Esophagus muscularis mucosa (tissue), 4 donors: ENCODE measurements at regions not wholly inside any gene's neighbourhood (a gene's known extent, or its start where the extent isn't known, plus 50 kb on each side); places are given as distances from the start of the nearest gene placed in this dataset.

Experiments
- DNase-seq: peaks from one replicate; pipeline ENCODE4 v3.0.0-alpha.2; 2017; ENCODE audit errors: extremely low spot score
- H3K27ac ChIP-seq, 4 donors: fragments of 200-600 bp; sonication (generic); replicated peaks in 1 of 4; 1 replicate in 3 of 4; 2 replicates in 1 of 4; pipeline ENCODE4 v1.5.1; 2016 to 2019; ENCODE audit warnings: mild to moderate bottlenecking in 1 of 4
- H3K27me3 ChIP-seq, 4 donors: fragments of 200-600 bp; sonication (generic); one replicate each; pipeline versions ENCODE4 v1.5.1 to v1.6.0; 2016 to 2019
- H3K36me3 ChIP-seq, 4 donors: fragments of 200-600 bp; sonication (generic); one replicate each; pipeline ENCODE4 v1.5.1; 2016 to 2019
- H3K4me1 ChIP-seq, 4 donors: fragments of 200-600 bp; sonication (generic); one replicate each; pipeline ENCODE4 v1.5.1; 2016 to 2019
- H3K4me3 ChIP-seq, 4 donors: fragments of 200-600 bp; sonication (generic); 1 replicate in 2 of 4; 2 replicates in 2 of 4; pipeline ENCODE4 v1.5.1; 2016 to 2019; ENCODE audit warnings: mild to moderate bottlenecking in 4 of 4, moderate library complexity in 1 of 4
- H3K9me3 ChIP-seq, 4 donors: fragments of 200-600 bp; sonication (generic); 1 replicate in 3 of 4; 2 replicates in 1 of 4; pipeline ENCODE4 v1.5.1; 2016 to 2019
- EP300 ChIP-seq: sonication (generic); formaldehyde crosslinking; IDR thresholded peaks from one replicate; pipeline ENCODE4 v1.6.1; 2017; ENCODE audit warnings: antibody characterized with exemption
- POLR2A ChIP-seq: fragments of 450-650 bp; IDR thresholded peaks from one replicate; pipeline ENCODE4 v1.6.1; 2017; ENCODE audit warnings: antibody characterized with exemption, moderate library complexity, mild to moderate bottlenecking, low read depth
- POLR2AphosphoS5 ChIP-seq, 2 donors: sonication (generic); formaldehyde crosslinking; IDR thresholded peaks; one replicate each; pipeline ENCODE4 v1.6.1; 2017; ENCODE audit warnings: antibody characterized with exemption in 2 of 2
- WGBS: methylation state at CpG from one replicate; pipeline ENCODE4 v1.1.5; 2018; 5-methylcytosine and 5-hydroxymethylcytosine counted together
- intact Hi-C: fragments of 100-400 bp; cut with DNase I; formaldehyde crosslinking; loops from one replicate; pipeline ENCODE4 v1.15.1; 2023
- TF ChIP-seq, protein P1 (sequence below), 3 experiments: fragments of 200-600 bp in 2 of 3; fragments of 450-650 bp in 1 of 3; sonication (generic) in 2 of 3; IDR thresholded peaks; one replicate each; pipeline ENCODE4 v1.5.1; 2017 to 2019; ENCODE audit warnings: antibody characterized with exemption in 3 of 3, mild to moderate bottlenecking in 2 of 3, moderate library complexity in 1 of 3

GRCh38 chr2:121059651-121060649, 225.1 kb downstream of the TFCP2L1 start:
- no peak for TF ChIP-seq POLR2A
- TF ChIP-seq POLR2AphosphoS5 (IDR thresholded peaks at IDR 0.05), result no peak
- no peak overlapping the region for H3K27ac ChIP-seq
- H3K4me1 ChIP-seq, result no peaks in the 10 kb centered on the region
- no peaks in the 10 kb centered on the region for H3K36me3 ChIP-seq
- H3K27me3 ChIP-seq, result peaks cover 0 to 25% (median 0%) of the 10 kb centered on the region in 4 donors
- no peak for DNase-seq
- intact Hi-C loops, result loop anchor here (10.0 kb wide), 1 partner anchor 105 kb away; no protein-coding TSS in a partner anchor
- WGBS, result 91% methylated on average over 8 of the region's 9 CpGs
- no peak overlapping the region for H3K4me3 ChIP-seq
- no peaks in the 10 kb centered on the region for H3K9me3 ChIP-seq

GRCh38 chr2:121061633-121062032, 223.4 kb downstream of the TFCP2L1 start:
- Histone ChIP-seq H3K4me3 (no peak overlapping the region), H3K36me3 (no peaks in the 10 kb centered on the region), H3K9me3 (no peaks in the 10 kb centered on the region), H3K27ac (no peak overlapping the region), H3K27me3 (peaks cover 0 to 25% (median 0%) of the 10 kb centered on the region in 4 donors), H3K4me1 (no peaks in the 10 kb centered on the region)
- DNase-seq, result no peak
- TF ChIP-seq POLR2A, result no peak
- TF ChIP-seq EP300, result no peak
- TF ChIP-seq, protein P1, sequence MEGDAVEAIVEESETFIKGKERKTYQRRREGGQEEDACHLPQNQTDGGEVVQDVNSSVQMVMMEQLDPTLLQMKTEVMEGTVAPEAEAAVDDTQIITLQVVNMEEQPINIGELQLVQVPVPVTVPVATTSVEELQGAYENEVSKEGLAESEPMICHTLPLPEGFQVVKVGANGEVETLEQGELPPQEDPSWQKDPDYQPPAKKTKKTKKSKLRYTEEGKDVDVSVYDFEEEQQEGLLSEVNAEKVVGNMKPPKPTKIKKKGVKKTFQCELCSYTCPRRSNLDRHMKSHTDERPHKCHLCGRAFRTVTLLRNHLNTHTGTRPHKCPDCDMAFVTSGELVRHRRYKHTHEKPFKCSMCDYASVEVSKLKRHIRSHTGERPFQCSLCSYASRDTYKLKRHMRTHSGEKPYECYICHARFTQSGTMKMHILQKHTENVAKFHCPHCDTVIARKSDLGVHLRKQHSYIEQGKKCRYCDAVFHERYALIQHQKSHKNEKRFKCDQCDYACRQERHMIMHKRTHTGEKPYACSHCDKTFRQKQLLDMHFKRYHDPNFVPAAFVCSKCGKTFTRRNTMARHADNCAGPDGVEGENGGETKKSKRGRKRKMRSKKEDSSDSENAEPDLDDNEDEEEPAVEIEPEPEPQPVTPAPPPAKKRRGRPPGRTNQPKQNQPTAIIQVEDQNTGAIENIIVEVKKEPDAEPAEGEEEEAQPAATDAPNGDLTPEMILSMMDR (IDR thresholded peaks at IDR 0.05), result no peak
- TF ChIP-seq POLR2AphosphoS5 (IDR thresholded peaks at IDR 0.05), result no peak
- 64% methylated on average over 9 of the region's 9 CpGs for WGBS
- intact Hi-C loops, result loop anchor here (10.0 kb wide), 1 partner anchor 107 kb away; no protein-coding TSS in a partner anchor

- intact Hi-C loops, result loop anchor here (10.0 kb wide), 1 partner anchor 109 kb away; no protein-coding TSS in a partner anchor
- no peak for DNase-seq
- no peaks in the 10 kb centered on the region for H3K36me3 ChIP-seq
- 79% methylated on average over 3 of the region's 3 CpGs for WGBS
- H3K4me1 ChIP-seq, result no peaks in the 10 kb centered on the region
- peaks cover 0 to 25% (median 0%) of the 10 kb centered on the region in 4 donors for H3K27me3 ChIP-seq
- TF ChIP-seq, protein P1 (IDR thresholded peaks at IDR 0.05), result no peak
- TF ChIP-seq POLR2AphosphoS5 (IDR thresholded peaks at IDR 0.05) (no peak), POLR2A (no peak), EP300 (no peak)
- no peak overlapping the region for H3K27ac ChIP-seq
- no peak overlapping the region for H3K4me3 ChIP-seq
- H3K9me3 ChIP-seq, result no peaks in the 10 kb centered on the region
Observed at GRCh38 chr2:121063471-121063870, 221.5 kb downstream of the TFCP2L1 start.

DNA sequence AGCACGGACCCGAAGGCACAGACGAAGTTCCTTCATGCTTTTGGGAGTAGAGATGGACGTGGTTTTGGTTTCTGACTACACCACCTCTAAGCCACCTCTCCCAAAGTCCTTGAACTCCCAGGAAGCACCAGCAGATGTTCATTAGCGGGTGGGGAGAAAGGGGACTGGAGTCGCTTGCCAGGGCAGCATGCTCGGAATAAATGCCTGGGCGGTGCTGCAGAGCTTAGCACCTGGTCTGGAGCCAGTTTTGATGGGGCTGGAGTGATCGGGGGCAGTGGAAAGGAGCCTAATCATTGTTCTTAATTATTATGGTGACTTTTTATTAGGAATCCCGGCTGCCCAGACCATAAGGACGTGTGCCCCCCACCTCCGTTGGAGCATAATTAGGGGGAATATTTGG, 220.8 kb downstream of the TFCP2L1 start:
- Histone ChIP-seq H3K36me3 (no peaks in the 10 kb centered on the region), H3K27me3 (peaks cover 0 to 25% (median 0%) of the 10 kb centered on the region in 4 donors), H3K4me3 (no peak overlapping the region), H3K27ac (no peak overlapping the region), H3K4me1 (no peaks in the 10 kb centered on the region), H3K9me3 (no peaks in the 10 kb centered on the region)
- no peak for TF ChIP-seq POLR2AphosphoS5 (IDR thresholded peaks at IDR 0.05)
- TF ChIP-seq, protein P1 (IDR thresholded peaks at IDR 0.05), result no peak
- TF ChIP-seq EP300, result no peak
- TF ChIP-seq POLR2A, result no peak
- 81% methylated on average over 12 of the region's 12 CpGs for WGBS
- intact Hi-C loops, result loop anchor here (10.0 kb wide), 1 partner anchor 109 kb away; no protein-coding TSS in a partner anchor
- no peak for DNase-seq

GRCh38 chr2:121065239-121065638, 219.8 kb downstream of the TFCP2L1 start:
- no peak overlapping the region for H3K27ac ChIP-seq
- H3K36me3 ChIP-seq, result no peaks in the 10 kb centered on the region
- H3K4me1 ChIP-seq, result no peaks in the 10 kb centered on the region
- DNase-seq, result no peak
- H3K27me3 ChIP-seq, result peaks cover 0 to 25% (median 0%) of the 10 kb centered on the region in 4 donors
- TF ChIP-seq EP300, result no peak
- TF ChIP-seq, protein P1 (IDR thresholded peaks at IDR 0.05), result no peak
- TF ChIP-seq POLR2A, result no peak
- TF ChIP-seq POLR2AphosphoS5 (IDR thresholded peaks at IDR 0.05), result no peak
- no peaks in the 10 kb centered on the region for H3K9me3 ChIP-seq
- intact Hi-C loops, result loop anchor here (10.0 kb wide), 1 partner anchor 110 kb away; no protein-coding TSS in a partner anchor
- H3K4me3 ChIP-seq, result no peak overlapping the region
- WGBS, result 100% methylated on average over 4 of the region's 5 CpGs
